GM18858 (cell line): ENCODE measurements at regions not wholly inside any gene's neighbourhood (a gene's known extent, or its start where the extent isn't known, plus 50 kb on each side); places are given as distances from the start of the nearest gene placed in this dataset.

Source experiments
- ATAC-seq: cut with Tn5 transposase; IDR thresholded peaks from one replicate; pipeline ENCODE4 v1.9.1; 2021; ENCODE audit not compliant: unreplicated experiment

- no peak for ATAC-seq
These were observed 538.7 kb downstream of the CMPK2 start for GRCh38 chr2:6326958-6327357.

- ATAC-seq = no peak
These were observed 528.8 kb downstream of the CMPK2 start for GRCh38 chr2:6336752-6337471.

- ATAC-seq = no peak
These were observed 528.3 kb downstream of the CMPK2 start for GRCh38 chr2:6337472-6337820.

GRCh38 chr2:6341588-6342129, 524.0 kb downstream of the CMPK2 start:
- no peak for ATAC-seq

GRCh38 chr2:6342273-6342920, 523.3 kb downstream of the CMPK2 start:
- ATAC-seq = no peak

DNA sequence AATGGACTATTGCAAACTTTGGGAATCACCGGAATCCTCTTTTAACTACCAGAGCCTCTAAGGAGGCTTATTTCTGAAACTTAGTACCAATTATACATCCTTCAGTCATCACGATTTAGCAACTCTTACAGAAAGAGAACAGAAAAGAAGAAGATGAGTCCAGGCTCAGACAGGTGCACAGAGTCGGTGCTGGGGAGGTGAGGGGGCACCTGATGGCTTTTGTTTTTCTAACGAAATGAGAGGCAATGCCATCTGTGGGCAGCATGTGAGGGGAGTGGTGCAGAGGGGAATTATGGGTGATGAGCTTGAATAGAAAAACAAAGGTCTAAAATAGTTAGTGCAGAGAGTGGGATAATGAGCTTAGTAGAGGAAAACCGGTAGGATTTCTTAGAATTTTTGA, 522.6 kb downstream of the CMPK2 start:
- ATAC-seq = no peak

GRCh38 chr2:6352247-6352646, 513.5 kb downstream of the CMPK2 start:
- peak; percentile 82 for ATAC-seq

DNA sequence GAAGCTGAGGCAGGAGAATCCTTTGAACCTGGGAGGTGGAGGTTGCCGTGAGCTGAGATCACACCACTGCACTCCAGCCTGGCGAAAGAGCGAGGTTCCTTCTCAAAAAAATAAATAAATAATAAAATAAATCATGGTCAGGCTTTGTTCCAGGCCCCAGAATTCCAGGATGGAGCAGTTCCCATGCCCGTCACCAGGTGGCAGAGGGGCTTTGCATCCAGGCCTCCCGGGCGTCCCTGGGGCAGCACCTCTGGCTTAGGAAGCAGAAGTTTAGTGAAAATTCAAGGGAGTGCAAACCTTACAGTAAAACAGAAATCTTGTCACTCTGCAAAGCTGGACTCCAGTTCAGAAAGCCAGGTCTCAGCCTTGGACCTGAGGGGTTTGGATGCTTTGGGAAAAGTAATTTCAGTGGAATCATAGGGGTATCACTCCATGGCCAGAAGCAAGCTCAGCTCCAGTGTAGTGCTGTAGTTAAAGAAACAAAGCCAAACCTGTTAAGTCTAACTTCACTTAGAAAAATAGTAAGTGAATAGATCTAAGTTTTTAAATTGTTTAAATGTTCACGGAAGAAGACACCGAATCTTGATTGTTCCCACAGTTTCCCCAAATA, 512.7 kb downstream of the CMPK2 start:
- no peak for ATAC-seq

DNA sequence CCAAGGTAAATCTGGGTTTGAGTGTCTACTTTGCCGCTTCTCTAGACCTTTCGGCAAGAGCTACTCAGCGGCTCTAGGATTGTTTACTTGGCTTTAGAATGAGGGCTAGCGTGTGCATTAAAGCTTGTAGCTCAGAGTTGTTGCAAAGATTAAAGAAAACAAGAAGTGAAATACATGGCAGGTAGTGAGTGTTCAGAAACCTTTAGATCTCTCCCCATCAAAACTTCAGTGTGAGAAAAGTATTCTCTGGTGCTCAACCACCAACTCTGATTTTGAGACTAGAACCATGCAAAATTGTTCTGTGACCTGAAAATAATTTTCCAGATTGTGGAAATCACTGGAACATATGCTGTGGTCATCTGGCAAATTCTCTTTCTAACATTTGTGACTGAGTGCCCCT, 512.0 kb downstream of the CMPK2 start:
- peak; percentile 63 for ATAC-seq

DNA sequence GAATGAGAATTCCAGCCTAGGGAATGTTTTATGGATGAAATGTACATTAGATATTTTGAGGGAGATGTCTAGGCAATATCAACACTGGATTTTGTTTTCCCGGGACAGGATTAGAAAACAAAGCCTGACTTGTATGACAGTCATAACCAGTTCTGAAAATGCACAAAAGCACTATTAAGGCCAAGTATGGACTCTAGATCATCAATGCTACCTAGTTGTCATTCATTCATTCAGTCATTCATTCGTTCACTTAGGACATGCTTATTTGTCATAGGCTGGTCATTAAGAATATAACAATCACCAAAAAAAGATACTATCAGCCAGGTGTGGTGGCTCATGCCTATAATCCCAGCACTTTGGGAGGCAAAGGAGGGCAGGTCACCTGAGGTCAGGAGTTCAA, 511.2 kb downstream of the CMPK2 start:
- ATAC-seq = no peak

- no peak for ATAC-seq
These were observed 509.6 kb downstream of the CMPK2 start for GRCh38 chr2:6355886-6356761.

- no peak for ATAC-seq
These were observed 507.2 kb downstream of the CMPK2 start for GRCh38 chr2:6358546-6358945.

GRCh38 chr2:6358985-6359384, 506.7 kb downstream of the CMPK2 start:
- no peak for ATAC-seq

DNA sequence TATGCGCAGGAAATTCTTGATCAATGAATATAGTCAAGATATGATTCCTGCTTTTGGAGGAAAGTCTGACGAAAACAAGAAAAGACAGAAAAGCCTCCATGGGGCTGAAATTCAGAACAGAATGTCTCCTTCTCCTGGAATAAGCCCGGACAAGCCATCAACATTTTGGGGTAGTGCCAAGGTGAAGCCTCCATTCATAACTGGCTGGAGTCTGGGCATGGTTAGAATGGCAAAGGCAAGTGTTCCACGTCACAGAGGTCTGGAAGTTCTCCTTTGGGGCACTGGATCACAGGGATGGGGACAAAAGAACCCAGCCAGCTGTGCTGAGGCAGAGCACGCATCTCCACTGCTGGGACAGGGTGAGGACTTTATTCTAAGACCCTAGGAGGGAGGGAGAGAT, 505.7 kb downstream of the CMPK2 start:
- no peak for ATAC-seq

GRCh38 chr2:6362671-6363450, 502.8 kb downstream of the CMPK2 start:
- no peak for ATAC-seq

DNA sequence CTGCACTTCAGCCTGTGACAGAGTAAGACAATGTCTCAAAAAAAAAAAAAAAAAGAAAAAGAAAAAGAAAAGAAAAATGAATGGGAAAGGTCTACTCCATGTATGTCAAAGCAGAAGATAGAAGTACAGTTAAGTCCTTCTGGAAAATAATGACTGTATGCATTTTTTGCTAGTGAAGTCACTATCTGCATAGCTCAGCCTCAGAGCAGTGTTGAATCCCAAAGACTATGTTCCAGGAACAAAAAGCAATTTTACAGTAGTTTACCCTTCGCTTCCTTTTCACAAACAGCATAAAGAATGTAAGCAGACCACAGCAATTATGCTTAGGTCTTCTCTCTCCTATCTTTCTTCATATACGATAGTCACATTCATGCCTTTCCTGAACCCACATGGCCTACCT, 497.4 kb downstream of the CMPK2 start:
- ATAC-seq = no peak

- no peak for ATAC-seq
These were observed 496.4 kb downstream of the CMPK2 start for GRCh38 chr2:6369266-6369665.

- ATAC-seq = no peak
These were observed 494.8 kb downstream of the CMPK2 start for GRCh38 chr2:6370753-6371551.

- ATAC-seq = no peak
These were observed 493.3 kb downstream of the CMPK2 start for GRCh38 chr2:6372317-6372901.
